ENCODE measurements at regions not wholly inside any gene's neighbourhood (a gene's known extent, or its start where the extent isn't known, plus 50 kb on each side); places are given as distances from the start of the nearest gene placed in this dataset.

DNA sequence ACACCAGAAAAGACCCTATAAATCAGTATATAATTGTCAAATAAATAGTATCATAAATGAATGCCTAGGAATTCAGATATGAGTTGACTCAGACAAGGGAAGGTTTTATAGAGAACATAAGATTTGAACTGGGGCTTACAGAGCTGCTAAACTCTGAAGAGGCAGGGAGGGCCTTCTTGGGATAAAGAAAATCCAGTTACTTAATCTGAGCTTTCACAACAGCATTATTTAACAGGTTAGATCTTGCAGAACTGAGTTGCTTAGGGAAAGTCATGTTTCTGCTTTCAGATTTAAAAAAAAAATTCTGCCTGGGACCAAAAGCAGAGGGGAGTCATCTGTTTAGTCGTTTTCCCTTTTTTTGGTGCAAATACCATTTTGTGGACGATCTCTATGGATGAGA, 594.8 kb upstream of the FZD8 start:
- no peak for TF ChIP-seq EZH2 (IDR thresholded peaks at IDR 0.05; ENCODE audit: borderline replicate concordance, low read depth, low read length, poor library complexity, severe bottlenecking)
- TF ChIP-seq, protein P1, sequence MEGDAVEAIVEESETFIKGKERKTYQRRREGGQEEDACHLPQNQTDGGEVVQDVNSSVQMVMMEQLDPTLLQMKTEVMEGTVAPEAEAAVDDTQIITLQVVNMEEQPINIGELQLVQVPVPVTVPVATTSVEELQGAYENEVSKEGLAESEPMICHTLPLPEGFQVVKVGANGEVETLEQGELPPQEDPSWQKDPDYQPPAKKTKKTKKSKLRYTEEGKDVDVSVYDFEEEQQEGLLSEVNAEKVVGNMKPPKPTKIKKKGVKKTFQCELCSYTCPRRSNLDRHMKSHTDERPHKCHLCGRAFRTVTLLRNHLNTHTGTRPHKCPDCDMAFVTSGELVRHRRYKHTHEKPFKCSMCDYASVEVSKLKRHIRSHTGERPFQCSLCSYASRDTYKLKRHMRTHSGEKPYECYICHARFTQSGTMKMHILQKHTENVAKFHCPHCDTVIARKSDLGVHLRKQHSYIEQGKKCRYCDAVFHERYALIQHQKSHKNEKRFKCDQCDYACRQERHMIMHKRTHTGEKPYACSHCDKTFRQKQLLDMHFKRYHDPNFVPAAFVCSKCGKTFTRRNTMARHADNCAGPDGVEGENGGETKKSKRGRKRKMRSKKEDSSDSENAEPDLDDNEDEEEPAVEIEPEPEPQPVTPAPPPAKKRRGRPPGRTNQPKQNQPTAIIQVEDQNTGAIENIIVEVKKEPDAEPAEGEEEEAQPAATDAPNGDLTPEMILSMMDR (conservative IDR thresholded peaks at IDR 0.05; ENCODE audit: low read depth, low read length), result no peak

Measured in A673 (cell line).